UCSD-AML1 (cell line): ENCODE measurements at regions not wholly inside any gene's neighbourhood (a gene's known extent, or its start where the extent isn't known, plus 50 kb on each side); places are given as distances from the start of the nearest gene placed in this dataset.

Source experiments
- DNase-seq: peaks from one replicate; lab custom pipeline; 2025; ENCODE audit not compliant: unreplicated experiment; lab: John Stamatoyannopoulos, UW

DNA sequence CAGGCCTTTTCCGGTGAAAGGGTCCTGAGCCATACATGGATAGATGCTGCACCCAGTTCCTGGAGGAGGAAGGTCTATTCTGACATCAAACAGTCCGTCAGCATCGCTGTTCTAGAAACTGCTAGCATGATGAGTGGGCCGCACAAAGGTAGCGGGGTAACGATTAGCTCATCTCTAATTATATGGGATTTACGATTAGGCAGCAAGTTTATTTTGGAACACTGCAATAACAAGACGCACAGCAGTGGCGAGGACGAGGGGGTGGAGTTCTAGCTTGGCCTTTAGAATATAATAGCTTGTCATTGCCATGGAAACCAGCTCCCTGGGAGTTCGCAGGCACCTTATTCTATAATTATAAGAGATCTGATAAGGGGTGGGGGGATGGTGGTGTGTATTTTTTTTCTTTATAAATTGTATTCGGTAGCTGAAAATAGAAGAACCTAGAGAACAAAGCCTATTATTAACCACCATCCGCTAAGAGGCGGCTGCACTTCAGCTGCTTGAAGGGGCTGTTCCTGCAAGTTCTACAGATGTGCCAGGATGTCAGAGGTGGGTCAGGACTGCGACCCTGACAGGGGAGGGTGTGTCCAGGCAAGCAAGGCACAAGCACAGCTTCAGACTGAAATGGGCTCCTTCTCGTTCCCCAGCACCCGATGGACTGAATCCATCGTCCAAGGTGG is 311.0 kb downstream of the AGTPBP1 start:
- no peak for DNase-seq

DNA sequence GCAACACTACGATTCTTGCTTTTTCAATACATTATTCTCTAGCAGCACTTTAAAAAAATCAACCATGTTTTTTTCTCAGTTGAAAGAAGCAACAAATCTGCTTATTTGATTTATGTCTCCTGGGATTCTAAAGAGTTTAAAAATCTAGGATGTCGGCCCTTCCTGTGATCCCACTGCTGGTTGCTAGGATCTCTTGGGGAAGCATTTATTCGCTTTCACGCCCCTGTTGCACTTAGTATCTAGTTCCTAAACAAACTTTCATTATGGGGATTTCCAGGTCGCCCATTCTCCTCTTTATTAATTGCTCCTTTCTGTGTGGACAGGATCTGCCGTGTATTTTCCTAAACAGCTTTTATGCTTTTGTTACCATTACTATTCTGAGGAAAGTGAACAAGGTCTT is 313.5 kb downstream of the AGTPBP1 start:
- no peak for DNase-seq

DNA sequence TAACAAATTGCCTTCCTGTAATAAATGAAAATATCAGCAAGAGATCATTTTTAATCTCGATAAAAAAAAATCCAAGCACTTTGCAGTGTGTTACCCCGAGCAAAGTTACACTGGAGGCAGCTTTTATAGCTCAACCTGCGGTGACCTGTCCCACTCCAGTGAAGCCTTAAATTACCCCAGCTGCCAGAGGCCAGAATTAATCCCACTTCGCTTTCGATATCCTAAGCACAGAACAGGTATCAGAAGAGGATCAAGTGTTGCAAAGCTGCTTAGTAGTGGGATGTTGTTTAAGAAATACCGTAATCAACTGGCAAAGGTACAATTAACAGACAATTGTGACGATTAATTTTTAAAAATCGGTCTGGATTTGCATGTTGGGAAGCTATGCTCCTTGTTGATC is 314.0 kb downstream of the AGTPBP1 start:
- DNase-seq: no peak

DNA sequence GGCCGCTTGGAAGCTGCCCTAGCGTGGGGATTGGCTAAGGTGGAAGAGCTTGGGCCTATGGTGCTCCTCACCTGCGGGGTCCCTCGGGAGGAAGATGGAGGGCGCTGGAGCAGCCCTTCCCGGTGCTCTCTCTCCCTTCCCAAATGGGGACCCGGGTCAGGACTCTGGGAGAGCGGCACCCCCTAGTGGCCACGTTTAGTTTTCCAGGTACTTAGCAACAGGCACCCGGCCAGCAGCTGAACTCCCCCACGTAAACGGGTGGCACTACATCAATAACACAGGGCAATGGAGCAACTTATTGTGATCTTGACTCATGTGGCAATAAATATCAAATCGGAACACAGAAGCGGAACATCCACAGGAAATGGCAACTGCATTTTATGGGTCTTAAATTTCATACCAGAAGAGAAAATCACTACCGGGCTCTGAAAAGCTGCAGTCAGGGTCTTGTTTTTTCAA is 316.6 kb downstream of the AGTPBP1 start:
- DNase-seq: peak; percentile 68

DNA sequence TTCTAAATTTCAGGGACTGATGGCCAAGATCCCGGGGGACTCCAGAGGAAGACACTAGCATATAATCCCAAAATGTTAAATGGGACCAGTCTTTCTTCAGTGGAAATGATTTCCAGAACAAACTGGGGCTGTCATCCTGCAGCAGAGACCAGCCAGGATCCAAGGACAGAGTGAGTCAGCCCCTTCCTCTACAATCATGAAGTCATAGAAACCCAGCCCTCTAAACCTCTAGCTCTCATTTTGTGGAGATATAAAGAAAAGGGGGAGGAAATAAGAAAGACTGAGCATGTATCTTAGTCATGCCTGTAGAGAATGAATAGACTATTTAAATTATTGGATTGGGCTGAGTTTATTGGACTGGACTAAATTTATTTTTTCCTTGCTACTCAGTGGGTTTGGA is 318.3 kb downstream of the AGTPBP1 start:
- DNase-seq: no peak

DNA sequence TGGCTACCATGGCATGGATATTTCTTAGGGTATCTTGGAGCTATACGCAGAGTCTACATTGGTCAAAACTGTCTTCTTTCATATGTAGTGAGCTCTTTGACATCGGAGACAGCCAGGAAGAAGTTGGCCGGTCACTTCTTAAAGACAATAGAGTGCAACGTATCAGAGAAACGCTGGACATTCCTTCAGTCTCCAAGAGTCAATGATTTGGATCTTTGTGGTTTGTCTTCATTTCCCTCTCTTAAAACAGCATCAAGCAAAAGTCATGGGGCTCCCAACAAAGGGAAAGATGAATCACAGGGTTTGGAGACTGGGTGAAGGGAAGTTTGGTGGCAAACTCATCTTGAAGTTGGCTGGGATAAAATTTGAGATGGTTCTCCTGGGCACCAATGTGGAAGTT is 320.1 kb downstream of the AGTPBP1 start:
- DNase-seq: no peak

DNA sequence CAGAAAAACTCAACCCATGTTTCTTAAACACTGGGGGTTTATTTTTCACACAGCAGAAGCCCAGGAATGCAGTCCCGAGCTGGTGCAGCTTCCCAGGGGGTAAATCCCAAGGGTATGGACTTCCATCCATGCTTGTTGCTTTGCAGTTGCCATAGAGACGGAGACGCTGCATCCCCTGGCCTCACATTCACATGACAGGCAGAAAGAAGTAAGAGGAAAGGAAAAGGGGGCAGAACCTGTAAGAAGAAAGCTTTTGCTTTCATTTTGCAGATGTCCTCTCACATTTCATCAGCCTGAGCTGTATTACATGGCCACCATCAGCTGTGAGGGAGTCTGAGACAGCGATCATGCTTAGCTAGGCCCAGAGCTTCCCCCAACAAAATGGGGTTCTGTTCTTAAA is 321.0 kb downstream of the AGTPBP1 start:
- no peak for DNase-seq

DNA sequence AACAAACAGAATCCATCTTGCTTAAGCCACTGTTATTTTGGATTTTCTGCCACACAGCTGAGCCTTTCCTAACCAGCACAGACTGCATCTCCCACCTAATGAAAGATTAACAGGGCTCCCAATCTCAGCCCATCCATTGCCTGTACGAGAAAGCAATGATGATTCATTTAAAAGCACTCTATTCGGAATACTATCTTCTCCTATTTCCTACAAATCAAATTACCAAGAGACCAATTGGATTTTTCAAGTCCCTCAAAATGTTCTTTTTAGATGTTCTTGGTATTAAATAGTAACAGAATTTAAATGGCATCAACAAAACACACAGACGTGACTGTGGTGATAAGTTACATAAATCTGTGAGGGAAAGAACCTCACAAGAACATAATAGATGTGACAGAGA is 324.1 kb downstream of the AGTPBP1 start:
- no peak for DNase-seq

DNA sequence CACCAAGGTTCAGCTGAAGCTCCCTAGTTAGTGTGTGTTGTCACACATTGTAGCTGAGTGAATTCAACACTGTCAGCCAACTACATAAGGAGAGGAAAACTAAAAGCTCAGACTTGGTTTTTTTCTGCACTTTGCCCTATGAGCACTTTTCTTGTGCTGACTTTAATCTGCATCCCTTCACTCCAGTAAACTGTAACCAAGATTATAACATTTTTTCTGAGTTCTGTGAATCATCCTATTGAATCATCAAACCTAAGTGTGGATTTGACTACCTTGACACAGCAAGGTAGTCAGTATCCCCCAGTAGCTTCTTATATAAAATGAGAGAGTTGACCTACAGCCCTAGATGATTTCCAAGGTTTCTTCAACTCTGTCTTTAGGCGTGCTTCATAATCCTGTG is 325.0 kb downstream of the AGTPBP1 start:
- no peak for DNase-seq

DNA sequence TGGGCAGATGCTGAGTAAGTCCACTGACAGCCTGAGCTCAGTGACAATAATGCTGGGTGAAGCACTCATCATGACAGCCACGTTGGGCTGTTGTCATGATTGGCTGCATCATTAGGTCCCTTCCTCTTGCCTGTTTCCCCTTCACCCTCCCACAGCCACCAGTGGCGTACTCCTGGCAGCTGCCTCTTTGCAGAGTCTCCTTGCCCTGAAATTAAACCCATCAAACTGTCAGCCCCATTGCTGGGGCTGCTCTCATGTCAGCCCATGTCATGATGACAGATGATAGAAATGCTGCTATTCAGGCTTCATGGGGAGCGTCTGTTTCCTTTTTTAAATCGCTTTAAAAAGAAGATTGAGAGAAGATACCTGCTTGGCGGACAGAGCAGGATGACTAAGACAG is 327.4 kb downstream of the AGTPBP1 start:
- DNase-seq: no peak

DNA sequence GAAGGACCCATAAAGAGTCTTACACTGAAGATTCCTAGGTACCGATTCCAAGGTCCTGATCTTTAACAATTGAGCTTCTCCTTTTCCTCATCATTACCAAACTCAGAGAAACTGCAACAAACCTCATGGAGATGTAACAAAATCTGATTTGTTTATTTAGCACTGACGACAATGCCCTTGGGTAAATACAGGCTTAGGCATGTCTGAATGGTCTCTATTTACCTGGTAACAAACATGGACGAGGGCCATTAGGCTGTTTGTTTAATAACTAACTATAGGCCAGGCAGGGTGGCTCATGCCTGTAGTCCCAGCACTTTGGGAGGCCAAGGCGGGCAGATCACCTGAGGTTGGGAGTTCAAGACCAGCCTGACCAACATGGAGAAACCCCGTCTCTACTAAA is 333.3 kb downstream of the AGTPBP1 start:
- no peak for DNase-seq

DNA sequence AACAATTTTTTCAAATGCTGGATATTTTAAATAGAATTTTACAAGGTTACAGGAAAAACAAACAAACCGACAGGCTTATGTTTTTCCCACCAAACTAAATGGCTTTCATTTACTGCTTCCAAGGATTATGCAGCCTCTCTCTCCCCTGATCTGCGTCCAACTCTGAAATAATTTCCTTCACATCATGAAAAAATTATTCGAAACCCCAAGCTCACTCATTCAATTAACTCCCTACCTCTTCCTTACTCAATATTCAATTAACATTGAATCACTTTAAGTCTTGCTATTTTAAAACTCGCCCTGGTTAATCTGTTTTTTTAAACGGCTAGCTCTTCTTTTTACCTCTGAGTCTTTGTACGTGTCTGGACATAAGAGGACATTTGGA is 336.2 kb downstream of the AGTPBP1 start:
- no peak for DNase-seq

DNA sequence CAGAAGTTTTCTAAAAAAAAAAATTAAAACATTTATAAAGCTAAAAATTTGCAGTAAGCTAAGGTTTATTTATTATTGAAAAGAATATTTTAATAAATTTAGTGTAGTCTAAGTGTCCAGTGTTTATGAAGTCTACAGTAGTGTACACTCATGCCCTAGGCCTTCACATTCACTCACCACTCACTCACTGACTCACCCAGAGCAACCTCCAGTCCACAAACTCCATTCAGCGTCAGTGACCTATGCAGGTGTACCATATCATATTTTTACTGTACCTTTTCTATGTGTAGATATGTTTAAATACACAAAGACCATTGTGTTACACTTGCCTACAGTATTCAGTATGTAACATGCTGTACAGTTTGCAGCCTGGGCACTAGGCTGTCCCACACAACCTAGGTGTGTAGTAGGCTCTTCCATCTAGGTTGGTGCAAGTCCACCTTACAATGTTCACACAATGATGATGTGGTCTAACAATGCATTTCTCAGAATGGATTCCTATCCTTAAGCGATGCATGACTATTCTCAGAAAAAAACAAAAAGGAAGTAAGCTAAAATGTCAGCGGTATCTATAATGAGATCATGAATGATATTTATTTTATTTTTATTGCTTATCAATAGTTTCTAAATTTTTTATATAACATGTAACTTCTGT is 336.7 kb downstream of the AGTPBP1 start:
- DNase-seq: no peak

DNA sequence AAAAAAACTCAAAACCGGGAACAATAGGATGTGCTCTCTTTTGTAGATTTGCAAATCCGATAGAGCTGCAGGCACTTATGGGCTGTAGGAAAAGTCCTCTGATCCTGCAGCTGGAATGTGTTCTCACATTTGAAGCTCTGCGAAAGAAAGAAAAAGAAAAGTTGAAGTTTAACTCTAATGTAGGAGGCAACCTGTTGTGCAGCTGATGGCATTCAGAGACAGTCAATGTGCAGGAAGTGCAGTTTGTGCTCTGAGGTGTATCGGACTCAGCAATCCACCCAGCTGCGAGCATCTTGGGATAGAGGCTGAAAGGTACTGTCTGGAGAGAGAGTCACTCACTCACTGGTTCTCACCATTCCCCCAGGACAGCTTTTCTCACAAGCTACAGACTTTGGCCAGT is 339.2 kb downstream of the AGTPBP1 start:
- DNase-seq: no peak

DNA sequence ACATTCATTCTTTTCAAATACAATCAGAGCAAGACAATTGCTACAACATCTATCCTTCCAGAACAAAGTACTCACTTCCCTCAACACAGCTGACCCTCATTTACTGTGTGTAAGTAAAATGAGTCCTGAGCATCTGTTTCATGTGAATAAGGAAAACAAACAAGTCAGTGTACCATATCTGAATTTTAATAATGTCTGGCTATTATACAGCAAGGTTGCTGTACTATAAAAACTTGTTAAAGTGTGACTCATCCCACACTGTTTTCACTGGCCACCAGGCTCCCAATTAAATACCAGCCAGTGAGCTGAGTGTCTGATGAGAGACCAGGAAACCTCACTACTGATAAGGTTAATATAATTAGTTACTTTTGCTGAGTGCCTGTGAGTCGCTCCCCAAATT is 339.8 kb downstream of the AGTPBP1 start:
- DNase-seq: no peak

DNA sequence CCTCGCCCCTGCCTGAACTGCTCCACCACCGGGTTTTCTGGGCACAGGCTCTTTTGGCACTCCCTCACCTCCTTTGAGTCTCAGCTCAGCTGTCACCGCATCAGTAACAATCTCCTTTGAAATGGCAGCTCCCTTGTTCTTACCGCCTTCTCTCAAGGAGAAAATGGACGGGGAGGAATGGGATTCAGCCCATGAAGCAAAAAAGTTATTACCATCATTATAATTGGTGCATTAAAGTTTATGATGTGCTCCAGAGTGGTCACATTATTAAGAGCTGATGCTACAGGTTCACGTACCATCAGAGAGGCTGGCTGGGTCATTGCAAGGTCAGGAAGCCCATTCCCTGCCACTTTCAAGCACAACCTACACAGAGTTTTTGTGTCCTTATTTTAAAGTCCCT is 344.7 kb downstream of the AGTPBP1 start:
- DNase-seq: no peak

DNA sequence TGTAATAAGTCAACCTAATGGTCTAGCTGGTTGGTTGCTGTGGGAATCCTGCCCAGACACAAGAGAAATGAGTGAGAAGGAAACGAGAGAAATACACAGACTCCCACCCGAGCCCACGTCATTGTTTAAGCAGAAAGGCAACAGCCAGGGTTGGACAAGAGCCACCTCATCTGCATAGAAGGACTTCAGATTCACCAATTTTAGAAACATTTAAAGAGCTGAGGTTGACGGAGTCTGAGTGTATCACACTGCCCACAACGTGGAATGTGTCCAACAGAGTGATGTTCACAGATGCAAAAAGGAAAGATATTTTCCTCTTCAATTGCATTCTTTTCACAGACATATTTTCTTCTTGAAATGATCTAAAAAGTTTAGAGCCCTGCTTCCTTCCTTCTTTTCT is 349.5 kb downstream of the AGTPBP1 start:
- no peak for DNase-seq

DNA sequence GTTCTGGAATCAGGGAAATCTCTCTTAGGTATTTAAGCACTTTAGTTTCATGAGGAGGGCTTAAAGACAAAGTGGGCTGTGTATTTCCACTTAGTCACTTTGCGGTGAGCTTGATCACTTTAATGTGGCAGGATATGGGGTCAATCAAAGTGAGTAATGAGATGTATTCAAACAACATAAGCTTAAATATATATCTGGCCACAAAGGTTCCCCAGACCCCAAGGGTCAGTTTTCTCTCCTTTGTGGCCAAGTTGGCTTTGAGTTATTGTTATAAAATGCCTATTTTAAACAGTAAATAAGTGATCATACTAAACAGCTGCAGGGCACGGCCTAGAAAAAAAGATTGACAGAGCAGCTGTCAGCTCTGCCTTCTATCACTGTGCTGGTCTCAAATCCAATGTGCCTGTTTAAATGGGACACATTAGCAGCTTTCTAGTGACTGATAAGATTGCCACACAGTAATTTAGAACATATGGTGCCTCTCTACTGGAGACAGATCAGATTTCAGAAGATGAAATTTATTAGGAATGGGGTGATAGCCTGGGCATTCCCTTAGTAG is 363.9 kb downstream of the AGTPBP1 start:
- DNase-seq: no peak

DNA sequence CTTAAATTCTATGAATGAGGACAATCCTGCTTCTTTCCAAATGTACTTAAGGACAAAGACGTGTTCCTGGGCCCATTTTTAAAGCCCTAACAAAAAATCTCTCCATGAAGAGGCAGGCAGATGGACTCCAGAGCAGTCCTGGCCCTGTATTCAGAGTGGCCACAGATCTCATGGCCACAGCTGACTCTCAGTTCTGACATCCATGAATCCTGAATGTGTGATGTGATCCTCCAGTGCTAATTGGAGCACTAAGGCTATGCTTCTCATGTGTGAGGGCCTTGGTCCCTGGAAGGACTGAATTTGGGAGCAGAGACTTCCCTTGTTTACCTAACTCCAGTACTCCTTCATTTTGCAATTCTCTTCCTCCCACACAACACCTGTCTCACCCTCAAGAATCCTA is 373.0 kb downstream of the AGTPBP1 start:
- DNase-seq: no peak

DNA sequence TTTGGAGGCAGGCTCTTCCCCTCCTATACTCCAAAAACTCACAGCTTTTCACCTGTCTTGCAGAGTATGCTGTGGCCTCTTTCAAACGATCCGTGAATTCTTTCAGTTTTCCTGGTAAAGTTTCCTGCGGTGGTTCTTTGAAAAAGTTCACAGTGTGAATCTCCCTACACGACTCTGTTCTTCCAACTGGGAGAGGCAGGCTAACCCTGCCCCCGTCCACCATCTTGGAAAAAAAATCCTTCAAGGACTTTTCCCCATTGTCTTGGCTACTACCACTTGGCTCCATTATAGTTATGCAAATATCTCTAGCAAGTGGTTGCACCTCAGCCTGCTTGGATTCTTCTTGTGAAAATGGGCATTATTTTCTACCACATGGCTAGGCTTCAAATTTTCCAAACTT is 382.6 kb downstream of the AGTPBP1 start:
- DNase-seq: no peak

DNA sequence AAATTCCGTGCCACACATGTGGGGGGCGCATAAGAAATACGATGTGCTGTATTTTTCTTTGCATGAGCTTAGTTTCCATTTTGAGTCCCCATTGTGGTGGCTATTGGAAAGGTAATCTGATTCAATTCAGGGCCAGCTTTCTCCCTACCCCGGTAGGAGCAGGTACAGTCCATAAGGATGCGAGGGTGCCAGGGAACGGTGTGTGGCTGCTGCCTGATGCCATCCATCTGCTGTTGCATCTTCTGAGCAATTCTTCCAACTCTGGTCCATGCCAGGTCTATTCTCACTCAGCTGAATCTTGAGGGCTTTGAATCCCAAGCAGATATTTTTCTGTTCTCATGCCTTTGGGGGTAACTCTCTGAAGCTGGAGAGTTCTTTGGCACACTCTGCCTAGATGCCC is 392.7 kb downstream of the AGTPBP1 start:
- no peak for DNase-seq

DNA sequence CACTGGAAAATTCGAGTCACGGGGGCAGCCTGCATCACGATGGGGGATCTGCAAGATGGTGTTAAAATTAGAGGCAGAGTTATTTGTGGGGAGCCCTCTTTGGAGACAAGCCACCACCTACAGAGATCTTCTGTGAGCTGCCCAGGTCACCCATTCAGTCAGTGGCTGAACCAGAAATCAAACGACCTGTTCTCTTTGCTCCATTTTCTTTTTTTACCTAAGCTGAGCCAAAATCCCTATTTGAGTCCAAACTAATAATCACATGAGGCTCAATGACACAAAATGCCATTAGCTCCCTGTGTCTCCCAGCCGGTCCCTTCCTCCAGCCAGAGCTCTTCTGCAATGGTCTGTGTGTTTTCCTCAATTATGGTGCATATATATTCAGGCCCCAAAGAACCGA is 394.2 kb downstream of the AGTPBP1 start:
- DNase-seq: no peak

DNA sequence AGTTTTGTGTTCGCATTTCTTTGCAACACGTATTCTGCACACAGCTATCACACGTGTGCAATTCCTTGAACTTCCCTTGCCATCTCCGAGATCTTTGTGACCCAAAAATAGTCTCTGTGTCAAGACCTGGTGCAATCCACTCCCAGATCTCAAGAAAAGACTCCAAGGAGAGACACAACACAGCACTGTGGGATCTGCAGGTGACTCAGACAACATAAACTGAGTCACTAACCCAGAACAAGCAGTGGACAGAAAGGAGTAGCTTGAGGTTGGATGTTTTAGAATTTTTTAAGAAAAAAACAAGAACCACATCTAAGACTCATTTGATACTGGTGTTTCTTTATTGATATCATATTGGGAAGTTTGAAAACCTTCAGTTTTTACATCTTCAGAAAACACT is 396.9 kb downstream of the AGTPBP1 start:
- no peak for DNase-seq
